Superior temporal gyrus (tissue), 1 donor: ENCODE measurements at regions not wholly inside any gene's neighbourhood (a gene's known extent, or its start where the extent isn't known, plus 50 kb on each side); places are given as distances from the start of the nearest gene placed in this dataset.
"Not testable (repeated sequence)": the region's sequence is repeated elsewhere in the genome, so short reads cannot be mapped to it uniquely, and the experiment has no call there.

Source experiments
- DNase-seq: peaks from one replicate; pipeline ENCODE4 v3.0.0-alpha.2; 2016; ENCODE audit errors: extremely low spot score

DNA sequence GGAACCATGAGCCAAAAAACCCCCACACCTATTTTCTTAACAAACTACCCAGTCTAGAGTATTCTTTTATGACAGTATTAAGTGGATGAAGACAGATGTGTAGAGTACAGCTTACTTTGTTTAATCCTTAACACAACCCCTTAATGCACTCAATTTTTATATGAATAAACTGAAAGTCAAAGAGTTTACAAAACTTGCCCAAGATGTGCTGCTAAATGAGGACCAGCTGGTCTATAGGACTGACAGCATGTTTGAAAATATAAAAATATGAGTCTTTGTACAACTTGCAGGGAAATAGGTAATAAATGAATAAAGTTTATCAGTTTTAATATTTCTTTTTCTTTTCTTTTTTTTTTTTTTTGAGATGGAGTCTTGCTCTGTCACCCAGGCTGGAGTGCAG is 102.3 kb downstream of the ZFY start:
- DNase-seq: no peak

- no peak for DNase-seq
These were observed 105.2 kb downstream of the ZFY start for GRCh38 chrY:3040415-3040814.

GRCh38 chrY:3041985-3042384 is 106.8 kb downstream of the ZFY start:
- no peak for DNase-seq

DNA sequence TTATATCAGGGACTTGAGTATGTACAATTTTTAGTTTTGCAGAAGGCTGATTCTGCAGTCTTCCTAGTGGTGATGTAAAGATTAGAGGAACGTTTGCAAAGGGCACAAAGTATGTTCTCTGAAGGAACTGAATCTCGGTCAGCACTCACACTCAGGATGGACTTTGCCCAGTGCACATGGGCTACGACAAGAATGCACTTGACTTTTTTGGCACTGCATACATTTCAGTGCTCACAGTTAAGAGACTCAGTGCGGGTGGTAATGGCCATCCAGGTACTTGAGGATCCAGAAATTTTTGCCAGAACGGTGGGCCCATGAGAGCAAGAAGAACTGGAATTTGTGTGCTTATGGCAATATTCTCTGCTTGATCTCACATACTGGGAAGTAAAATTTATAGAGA is 107.7 kb downstream of the ZFY start:
- DNase-seq: no peak

GRCh38 chrY:3045048-3045447 is 109.9 kb downstream of the ZFY start:
- no peak for DNase-seq

- DNase-seq: not testable (repeated sequence)
These were observed 120.3 kb downstream of the ZFY start for GRCh38 chrY:3055496-3055895.

DNA sequence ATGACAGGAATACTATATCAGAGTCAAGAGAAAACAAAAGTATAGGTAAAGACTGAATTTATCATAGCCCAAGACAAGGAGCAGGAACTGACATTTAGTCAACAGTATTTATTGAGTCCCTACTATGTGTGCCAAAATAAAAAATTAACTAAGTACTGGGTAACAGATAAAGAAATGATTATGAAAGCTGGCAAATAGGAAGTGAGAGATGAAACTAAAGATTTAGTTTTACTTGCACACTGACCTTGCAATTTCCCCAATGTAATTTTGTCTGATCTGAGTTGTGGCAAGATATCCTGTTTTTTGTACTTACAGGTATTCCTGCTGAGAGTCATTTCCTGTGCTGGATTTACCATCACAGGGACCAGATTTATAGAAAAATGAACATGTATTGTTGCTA is 123.2 kb downstream of the ZFY start:
- DNase-seq: not testable (repeated sequence)

DNA sequence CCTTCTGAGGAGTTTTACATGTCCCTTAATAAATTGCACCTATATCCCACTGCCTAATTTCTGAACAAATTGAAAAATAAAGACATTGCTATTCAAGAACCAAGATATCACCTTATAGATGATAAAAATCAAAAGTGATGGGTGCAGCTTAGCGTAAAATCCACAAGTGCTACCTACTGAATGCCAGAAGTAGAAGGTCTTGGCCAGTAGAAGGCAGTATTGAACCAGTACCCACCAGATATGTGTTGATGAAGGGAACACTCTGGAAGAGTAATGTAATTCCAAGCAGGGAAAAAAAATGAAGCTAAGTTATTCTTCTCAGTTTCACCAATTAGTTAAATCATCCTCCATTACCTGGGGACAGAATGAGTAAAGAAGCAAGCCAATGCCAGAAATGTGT is 125.5 kb downstream of the ZFY start:
- DNase-seq: not testable (repeated sequence)

- DNase-seq: not testable (repeated sequence)
These were observed 153.0 kb downstream of the ZFY start for GRCh38 chrY:3088149-3088548.

DNA sequence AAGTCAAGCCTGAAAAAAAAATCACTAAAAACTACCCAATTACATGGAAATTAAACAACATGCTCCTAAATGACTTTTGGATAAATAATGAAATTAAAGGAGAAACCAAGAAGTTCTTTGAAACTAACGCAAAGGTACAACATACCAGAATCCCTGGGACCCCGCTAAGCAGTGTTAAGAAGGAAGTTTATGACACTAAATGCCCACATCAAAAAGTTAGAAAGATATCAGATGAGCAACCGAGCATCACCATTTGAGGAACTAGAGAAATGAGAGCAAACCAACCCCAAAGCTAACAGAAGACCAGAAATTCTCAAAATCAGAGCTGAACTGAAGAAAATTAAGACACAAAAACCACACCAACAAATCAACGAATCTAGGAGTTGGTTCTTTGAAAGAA is 173.5 kb downstream of the ZFY start:
- DNase-seq: not testable (repeated sequence)

GRCh38 chrY:3120234-3120633 is 185.1 kb downstream of the ZFY start:
- not testable (repeated sequence) for DNase-seq

DNA sequence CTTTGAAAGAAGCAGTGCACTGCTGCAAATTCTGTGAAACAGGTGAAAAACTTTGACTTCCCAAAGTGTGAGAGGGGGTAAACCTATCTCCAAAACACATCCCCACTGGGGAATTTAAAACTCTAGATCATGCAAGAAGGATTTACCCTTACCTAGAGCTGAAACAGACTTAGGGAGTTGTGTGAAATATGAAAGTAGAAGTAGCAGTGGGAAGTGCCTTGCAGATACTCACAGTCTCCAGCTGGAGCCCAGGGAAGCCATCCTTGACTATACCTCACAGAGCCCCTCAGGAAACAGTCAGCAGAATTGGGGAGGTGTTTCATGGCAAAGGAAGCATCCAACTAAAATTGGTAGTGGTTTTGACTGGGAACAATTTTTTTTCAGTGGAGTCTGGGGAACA is 185.5 kb downstream of the ZFY start:
- not testable (repeated sequence) for DNase-seq

DNA sequence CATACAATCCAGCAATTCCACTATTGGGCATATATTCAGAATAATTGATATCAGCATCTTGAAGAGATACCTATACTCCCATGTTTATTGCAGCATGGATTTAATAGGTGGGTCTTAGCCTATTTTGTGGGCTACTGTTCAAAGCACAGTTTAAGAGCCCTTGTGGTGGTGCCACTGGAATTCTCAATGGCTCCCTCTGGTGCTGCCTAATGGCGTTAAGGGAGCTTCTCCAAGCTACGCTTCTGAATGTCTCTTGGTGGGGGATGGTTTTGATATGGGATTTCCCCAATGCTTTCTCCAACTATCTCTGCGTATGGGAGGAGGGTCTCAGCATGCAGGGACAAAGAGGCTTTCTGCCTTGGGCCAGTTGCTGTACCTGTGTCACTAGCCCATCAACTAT is 188.3 kb downstream of the ZFY start:
- DNase-seq: not testable (repeated sequence)

DNA sequence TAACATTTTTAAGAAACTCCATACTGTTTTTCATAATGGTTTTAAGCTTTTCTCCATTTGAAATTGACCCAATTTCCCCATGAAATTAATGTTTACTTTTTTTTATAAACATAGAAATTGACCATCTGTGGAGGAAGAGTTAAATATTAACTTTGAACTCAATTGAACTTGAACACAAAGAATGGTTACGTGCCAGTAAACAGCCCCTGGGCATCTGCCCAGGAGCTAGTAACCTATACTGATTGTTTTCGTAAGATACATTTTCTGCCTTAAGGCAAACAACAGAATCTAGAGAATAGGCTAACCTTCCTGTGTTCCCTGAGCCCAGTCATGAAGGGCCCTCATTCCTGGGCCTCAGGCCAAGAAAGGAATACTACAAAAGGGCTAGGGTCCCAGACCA is 235.9 kb downstream of the ZFY start:
- DNase-seq: not testable (repeated sequence)

- DNase-seq: not testable (repeated sequence)
These were observed 259.9 kb downstream of the ZFY start for GRCh38 chrY:3195035-3195434.

DNA sequence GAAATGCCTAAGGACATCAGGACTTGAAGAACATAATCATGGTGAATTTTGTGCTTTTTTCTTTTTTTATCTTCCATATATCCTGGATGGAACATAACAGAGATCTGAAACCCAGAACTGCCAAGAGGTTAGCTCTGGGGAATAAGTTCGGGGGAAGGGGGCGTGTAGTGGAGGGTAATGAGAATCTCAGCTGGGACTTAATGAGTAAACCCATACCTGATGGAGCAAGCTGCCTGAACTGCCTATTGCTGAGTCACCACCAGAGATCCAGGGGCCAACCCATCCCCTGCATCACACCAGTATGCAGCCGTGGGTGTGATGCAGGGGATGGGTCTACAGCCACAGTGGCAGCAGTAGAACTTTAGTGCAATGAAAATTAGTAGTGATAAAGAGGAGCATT is 267.1 kb downstream of the ZFY start:
- DNase-seq: not testable (repeated sequence)

DNA sequence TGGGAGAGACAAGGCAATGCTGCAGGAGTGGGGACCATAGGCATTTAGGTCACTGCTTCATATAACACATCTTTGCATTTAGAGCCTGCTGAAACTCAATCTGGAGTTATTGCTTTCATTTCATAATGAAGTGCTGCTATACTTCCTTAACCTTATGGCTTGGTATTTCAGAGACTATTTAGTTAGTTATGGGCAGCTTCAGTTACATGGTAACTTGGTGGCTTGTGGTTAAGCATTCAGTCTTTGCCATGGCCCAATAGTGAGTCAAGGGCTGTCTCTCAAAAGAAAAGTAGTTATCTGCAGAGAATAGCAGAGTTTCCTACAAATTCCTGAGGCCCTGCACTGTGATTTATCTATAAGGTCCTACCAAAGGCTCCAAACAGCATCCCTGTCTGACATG is 271.6 kb downstream of the ZFY start:
- DNase-seq: not testable (repeated sequence)

DNA sequence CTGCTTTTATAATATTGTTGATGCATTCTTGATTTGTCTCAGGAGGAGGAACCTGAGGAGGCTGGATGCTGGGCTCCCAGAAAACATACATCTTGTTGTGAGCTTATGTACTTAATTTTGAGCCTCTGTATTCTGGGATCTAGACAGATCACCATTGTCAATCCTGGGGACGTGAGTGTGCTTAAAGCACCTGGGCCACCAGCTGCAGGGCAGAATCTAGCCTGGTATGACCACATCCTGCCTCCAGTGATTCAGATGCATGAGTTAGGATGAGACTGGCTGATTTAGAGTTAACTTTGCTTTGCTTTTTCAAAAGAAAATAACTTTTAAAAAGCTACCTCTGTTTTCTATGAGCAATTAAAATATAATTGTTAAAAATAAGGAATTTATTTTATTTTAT is 278.0 kb downstream of the ZFY start:
- not testable (repeated sequence) for DNase-seq

DNA sequence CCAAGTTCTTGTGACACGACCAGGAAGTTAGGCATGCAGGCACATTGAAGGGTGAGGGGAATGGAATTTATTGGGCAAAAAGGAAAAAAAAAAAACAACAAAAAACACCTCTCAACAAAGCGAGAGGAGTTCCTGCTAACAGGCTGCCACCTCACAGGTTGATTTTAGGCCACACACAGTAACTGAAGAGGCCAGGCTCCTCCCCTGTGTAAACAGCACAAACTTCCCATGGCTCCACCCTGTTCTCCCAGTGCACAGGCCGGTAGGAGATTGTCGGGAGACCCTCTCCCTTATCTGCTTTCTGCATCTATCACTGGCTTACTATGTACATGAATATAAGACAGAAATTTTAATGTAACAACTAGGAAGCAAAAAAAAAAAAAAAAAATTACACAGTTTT is 283.0 kb downstream of the ZFY start:
- not testable (repeated sequence) for DNase-seq

GRCh38 chrY:3218559-3218958 is 283.4 kb downstream of the ZFY start:
- not testable (repeated sequence) for DNase-seq

DNA sequence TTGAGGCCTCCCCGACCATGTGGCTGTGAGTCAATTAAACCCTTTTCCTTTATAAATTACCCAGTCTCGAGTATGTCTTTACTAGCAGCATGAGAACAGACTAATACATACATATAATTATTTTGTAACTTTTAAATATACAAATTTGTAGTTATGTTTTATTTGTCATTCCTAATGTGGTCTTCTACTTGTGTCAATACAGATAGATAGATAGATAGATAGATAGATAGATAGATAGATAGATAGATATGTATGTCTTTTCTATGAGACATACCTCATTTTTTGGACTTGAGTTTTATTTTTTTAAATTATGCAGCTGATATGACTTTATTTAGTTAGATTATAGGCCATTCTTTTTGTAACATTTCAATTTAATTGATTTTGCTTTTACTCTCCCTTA is 316.0 kb upstream of the TGIF2LY start:
- not testable (repeated sequence) for DNase-seq

- not testable (repeated sequence) for DNase-seq
These were observed 290.8 kb upstream of the TGIF2LY start for GRCh38 chrY:3288063-3288462.

GRCh38 chrY:3297235-3297634 is 281.6 kb upstream of the TGIF2LY start:
- DNase-seq: not testable (repeated sequence)

DNA sequence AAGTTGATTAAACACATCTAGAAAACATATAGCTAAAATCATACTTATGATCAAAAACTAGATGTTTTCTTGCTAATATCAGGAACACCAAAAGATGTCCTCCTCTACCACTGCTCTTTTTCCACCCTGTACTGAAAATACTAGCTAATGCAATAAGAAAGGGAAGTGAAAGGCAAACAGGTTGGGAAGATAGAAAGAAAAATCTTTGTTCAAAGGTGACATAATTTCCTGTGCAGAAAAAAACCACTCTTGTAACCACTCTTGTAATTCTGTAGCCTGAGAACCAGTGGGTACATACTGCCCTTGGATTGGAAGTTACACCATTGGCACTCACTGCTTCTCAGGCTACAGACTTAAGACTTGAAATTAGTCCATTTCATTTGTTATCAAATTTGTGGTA is 258.9 kb upstream of the TGIF2LY start:
- not testable (repeated sequence) for DNase-seq

DNA sequence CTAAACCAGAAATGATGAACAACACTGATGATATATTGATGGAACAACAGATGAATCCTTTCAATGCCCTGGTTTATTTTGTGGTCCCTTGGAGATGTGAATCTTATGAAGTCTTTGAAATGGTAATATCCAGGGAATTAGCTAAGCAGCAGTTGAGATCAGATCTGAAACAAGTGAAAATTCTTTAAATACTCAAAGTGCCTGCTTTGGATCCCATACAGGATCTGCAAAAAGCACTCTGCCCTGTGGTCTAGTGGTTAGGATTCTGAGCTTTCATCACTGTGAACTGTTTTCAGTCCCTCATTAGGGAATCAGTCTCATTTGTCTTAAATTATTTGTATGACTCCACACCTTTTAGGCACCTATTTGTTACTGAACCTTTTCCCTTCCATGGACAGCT is 211.3 kb upstream of the TGIF2LY start:
- not testable (repeated sequence) for DNase-seq
